CD4-positive, alpha-beta T cell treated with Interleukin-6 at 100 ng/mL for 8 hours (primary cell): ENCODE measurements at regions not wholly inside any gene's neighbourhood (a gene's known extent, or its start where the extent isn't known, plus 50 kb on each side); places are given as distances from the start of the nearest gene placed in this dataset.
A peak's percentile ranks its signal among the peaks of the same experiment; 100 is the strongest.

Source experiments
- DNase-seq: peaks from one replicate; pipeline ENCODE4 v3.0.0-alpha.2; 2020; ENCODE audit warnings: mixed read lengths, low spot score

GRCh38 chr16:85326113-85326793 lies 214.0 kb upstream of the CIBAR2 start:
- no peak for DNase-seq

DNA sequence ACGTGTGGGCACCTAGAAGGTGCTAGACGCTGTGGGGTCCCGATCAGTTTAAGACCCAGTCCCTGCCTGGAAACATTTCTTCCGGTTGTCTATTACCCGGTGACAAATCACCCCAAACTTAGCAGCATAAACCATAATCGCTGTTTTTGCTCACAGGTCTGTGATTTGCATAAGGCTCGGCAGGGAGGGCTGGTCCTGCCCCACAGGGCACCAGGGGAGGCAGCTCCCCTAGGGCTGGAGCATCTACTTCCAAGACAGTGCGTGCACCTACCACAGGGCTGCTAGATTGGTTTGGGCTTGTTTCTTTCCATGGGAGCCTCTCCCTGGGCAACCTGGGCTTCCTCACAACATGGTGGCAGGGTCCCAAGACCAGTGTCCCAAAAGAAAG lies 214.5 kb upstream of the CIBAR2 start:
- DNase-seq: no peak

DNA sequence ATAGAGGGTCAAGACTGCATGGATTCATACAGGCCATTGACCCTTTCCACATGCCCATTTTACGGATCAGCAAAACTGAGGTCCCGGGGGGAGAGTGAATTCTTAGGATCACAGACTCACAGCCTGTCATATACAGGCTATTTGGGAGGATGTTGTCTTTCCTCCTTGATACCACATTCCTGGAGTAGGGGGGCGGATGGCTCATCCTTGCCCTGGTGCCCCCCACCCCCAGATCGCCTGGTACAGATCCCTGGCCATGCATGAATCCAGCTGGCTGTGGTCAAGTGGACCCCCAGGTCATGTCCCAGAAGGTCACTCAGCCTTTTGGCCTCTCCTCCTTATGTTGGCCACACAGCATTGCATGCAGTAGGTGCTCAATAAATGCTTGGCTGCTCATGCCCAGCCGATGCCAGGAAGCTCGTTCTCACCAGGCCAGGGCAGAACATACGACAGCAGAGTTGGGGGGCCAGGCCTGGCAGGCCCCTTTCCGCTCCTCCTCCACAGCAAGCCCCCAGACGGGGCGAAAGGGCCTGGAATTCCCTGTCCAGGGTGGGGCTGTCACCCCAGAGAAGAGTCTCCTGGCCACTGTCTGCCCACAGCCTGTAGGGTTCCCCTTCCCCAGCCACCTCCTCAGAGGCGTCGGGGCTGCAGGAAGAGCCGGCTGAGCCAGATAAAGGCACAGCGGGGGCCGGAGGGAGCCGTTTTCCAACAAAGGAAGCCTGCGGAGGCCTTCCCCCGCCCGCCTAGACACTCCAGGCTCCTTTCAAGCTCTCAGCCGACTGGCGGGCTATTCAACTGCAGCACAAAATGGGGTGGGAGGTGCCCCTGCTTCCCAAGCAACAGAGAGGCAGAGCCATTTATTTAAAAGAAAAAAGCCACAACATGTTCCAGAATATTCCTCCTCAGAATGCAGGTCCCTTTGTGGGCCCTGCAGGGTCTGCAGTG lies 215.7 kb upstream of the CIBAR2 start:
- no peak for DNase-seq

DNA sequence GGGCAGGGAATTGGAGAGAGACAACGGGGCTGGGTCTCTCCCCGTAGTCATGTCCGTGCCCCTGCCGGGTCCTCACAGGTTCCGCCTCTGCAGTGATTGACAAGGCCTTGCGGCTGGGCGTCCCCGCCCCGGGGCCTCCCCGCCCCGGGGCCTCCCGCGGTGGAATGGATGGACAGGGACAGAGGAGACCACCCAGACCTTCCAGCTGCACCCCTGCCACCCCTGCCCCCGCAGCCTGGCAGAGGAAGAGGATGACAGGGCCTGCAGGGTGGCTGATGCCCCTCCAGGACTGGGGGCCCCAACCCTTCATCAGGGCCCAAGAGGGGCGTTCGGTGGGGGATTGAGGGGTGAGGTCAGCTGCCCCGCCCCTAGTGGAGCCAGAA lies 216.4 kb upstream of the CIBAR2 start:
- no peak for DNase-seq

GRCh38 chr16:85329059-85329812 lies 217.0 kb upstream of the CIBAR2 start:
- DNase-seq: no peak

DNA sequence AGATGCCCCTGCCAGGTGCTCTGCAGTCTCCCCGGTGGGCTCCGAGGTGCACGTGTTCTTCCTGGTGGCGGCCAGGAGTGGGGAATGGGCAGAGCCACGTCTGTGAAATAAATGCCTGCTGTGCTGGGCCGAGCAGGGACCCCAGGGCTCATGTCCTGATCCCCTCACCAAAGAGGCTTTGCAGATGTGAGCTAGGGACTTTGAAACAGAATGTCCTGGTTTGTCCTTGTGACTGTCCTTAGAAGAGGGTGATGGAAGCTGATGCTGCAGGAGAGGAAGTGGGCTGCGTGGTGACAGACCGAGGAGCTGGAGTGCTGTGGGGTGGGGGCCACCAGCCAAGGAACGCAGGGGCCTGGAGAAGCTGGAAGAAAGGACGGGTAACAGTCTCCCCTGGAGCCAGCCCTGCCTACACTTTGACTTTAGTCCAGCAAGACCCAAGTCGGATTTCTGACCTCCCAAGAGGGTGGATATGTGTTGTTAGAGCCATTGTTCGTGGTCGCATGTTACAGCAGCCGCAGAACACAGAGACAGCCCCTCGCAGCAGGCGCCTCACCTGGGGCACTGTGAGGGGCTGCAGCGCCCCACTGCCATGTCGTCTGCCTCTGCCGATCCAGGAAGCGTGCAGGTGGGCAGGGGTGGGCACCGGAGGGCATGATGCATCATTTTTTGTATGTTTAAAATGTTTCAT lies 217.9 kb upstream of the CIBAR2 start:
- no peak for DNase-seq

- peak; percentile 31 for DNase-seq
Measured at GRCh38 chr16:85330694-85331188, 218.5 kb upstream of the CIBAR2 start.

DNA sequence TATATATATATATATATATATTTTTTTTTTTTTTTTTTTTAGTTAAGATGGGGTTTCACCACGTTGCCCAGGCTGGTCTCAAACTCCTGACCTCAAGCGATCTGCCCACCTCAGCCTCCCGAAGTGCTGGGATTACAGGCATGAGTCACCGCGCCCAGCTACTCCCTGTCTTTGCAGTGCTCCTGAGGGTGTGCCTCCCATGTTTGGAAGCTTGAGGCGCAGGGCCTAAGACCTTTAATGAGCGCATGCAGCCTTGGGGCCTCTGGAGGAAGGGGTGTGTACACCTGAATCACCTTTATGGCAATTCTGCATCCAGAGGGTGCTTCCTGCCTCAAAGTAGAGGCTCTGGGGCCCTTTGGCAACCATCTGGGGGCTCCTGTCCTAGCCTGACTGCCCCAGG lies 219.4 kb upstream of the CIBAR2 start:
- no peak for DNase-seq

GRCh38 chr16:85332175-85332574 lies 219.9 kb upstream of the CIBAR2 start:
- DNase-seq: no peak

- DNase-seq: no peak
Measured at GRCh38 chr16:85333337-85333736, 221.1 kb upstream of the CIBAR2 start.

DNA sequence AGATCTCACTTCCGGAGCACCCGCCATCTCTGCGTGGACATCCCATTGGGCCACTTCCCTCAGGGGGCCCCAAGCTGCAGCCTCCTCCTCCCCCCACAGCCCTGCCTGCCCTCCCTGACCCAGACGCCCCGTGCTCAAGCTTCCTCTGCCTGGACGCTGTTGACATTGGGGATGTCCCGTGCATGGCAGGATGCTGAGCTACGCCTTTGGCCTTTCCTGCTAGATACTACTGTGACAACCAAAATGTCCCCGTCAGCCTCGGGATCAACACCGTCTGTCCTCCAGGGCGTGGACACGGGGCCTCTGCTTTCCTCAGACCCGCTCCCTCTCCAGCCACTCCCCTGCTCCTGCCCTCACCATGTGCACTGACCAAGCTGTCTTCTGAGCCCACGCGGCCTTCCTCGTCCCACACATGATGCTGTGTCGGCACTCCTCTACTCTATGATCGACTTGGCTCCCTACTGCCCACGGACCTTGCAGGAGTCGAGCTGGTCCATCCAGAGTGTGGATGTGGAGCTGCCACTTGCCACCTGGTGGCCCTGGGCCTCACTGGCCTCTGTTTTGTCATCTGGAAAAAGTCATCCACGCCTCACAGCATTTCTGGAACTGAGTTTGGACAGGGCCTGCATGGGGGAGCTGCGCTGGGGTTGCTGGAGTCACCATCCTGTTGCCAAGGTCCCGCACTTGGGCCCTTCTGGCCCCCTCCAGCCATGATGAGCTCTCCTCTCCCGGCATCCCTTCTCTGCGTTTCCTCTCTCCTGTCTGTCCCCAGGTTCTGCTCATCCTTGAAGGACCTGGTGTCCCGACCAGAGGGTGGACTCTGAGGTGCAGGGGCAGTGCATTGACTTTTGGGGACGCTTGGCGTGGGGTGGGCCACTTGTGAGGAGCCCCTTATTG lies 221.7 kb upstream of the CIBAR2 start:
- DNase-seq: no peak

DNA sequence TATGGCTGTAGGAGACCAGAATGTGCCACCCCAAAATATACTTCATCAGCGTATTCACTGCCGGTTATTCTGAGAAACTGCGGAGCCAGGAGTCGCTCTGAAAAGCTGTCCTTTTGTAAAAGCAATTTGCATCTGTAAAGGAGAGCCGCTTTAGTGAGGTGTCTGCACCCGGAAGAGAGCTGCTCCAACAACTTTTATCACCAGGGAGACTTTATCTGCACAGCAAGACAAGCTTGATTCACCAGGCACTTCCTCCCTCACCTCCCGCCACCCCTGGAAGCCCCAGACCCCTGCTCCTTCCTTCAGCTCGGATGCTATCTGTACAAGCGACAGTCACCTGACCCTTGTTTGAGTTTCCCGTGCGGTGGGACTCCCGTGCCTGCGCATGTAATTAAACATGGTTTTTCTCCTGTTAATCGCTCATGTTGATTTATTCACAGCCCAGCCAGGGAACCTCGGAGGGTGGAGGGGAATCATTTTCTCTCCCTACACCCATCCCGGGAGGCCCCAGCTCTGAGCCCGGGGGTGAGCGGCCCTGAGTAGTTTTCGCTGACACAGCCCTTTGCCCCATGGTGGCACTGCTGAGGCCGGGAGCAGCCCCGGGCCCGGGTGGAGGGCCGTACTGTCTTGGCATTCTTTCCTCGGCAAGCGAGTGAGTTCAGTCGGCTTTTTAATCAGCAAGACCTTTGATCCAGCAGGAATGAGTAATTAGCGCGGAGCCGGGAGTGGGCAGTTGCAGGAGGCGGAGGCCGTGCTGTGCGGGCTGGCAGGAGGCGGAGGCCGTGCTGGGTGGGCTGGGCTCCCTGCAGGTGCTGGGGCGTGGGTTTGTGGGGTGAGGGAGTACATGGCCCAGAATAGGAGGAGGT lies 222.7 kb upstream of the CIBAR2 start:
- DNase-seq: peak; percentile 30

DNA sequence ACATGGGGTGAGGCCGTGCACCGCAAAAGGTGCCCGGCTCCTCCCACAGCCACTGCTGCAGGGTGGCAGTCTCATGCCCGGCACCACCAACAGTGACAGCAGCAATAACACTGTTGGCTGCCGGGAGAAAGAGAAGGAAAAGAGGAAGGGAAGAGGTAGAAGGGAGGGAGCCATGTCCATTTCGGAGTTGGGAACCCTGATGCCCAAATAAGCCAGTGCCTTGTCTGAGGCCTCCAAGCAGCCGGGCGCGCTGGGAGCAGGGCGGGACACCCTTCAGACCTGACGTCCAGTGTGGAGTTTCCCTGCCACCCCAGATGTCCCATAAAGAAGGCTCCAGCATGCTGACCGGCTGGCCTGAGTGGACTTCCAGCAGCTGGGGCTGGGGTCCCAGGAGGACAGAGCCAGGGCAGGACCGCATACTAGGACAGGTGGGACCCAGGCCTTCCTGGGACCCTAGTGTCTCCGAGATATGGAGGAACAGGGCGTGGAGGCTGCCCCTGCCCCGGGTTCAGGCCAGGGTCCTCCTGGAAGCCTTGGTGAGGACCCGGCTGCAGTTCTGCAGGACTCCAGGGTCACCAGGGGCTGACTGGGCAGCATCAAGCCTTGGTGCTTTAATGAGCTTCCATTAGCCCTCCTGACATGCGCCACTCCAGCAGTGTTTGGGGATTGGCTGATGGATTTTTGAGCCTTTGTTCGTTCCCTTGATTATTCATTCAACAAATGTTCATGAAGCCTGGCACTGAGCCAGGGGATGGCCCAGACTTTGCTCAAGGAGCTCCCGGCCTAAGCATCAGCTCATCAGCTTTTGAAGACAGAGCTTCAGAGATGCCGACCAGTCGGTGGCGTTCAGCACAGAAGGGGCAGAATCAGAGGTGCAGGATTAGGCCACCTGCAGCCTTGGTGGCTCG lies 223.6 kb upstream of the CIBAR2 start:
- no peak for DNase-seq

DNA sequence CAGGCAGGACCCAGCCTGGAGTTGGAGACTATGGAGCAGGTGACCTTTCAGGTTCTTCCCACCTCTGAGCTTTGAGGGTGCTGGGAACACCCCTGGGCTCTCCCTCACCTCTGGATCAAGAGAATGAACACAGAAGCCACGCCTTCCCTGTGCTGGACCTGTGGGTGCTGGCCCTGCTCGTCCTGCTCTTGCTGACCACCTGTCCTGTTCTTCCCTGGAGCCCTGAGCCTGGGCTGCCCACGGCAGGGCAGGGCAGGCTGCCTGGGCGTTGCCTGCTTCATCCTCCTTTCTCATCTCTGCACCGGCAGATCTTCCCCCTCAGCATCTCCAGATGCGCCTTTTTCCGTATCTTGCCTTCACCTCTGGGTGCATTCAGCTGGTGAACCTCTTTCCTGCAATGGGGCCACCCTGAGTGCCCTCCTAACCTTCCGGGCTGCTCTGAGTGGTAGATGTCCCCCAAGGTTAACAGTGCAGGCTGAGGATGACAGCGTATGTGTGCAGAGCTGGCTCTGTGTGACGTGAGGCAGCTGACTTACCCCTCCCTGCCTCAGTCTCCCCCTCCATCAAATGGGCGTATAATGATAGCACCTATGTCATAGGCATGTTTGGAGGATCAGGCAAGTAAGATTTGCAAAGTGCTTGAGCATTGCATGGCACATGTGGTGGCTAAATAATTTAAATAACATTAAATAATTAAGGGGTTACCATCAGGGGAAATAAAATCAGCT lies 225.8 kb upstream of the CIBAR2 start:
- no peak for DNase-seq

DNA sequence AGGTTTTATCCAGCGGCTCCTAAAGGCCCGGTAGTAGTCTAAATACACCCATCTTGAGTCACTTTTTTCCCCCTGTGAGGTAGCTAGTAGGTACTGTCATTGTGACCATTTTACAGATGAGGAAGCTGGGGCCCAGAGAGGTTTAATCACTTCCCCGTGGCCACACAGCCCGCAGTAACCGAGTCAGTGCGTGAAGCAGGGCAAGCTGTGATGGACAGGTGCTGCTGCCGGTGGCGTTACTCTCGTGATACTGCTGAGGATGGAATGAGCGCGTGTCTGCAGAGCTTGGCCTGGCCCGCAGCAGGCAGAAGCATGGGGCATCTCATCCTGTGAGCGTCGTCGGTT lies 226.3 kb upstream of the CIBAR2 start:
- DNase-seq: no peak

DNA sequence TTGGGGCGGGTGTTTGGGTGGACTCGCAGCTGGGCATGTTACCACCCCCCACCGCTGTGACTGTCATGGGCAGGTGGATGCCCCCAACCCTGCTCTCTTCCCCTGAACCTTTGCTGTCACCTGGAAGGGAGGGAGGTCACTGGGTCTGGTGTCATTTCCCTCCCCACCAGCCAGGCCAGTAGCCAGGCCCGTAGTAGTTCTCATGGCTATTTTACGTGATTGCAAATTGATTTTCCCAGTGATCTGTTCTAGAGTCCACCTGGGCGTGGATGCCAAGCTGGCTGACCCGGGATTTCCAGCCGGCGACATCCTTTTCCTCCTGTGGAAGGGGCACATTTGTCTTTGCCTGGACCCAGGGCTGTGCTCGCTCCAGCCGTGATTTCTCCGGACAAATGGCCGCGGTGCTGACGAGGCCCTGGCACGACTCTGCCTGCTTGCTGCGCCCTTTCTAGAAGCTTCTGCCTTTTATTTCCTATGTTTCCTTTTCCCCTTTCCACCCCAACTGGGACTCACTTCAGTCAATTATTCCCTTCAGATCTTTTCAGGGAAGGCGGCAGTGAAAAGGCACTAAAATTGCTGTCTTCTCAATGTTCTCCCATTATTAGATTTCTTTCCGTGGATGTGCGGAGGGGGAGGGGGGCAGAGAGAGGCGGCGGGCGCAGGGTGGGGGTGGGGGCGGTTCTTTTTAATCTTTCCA lies 226.9 kb upstream of the CIBAR2 start:
- no peak for DNase-seq

DNA sequence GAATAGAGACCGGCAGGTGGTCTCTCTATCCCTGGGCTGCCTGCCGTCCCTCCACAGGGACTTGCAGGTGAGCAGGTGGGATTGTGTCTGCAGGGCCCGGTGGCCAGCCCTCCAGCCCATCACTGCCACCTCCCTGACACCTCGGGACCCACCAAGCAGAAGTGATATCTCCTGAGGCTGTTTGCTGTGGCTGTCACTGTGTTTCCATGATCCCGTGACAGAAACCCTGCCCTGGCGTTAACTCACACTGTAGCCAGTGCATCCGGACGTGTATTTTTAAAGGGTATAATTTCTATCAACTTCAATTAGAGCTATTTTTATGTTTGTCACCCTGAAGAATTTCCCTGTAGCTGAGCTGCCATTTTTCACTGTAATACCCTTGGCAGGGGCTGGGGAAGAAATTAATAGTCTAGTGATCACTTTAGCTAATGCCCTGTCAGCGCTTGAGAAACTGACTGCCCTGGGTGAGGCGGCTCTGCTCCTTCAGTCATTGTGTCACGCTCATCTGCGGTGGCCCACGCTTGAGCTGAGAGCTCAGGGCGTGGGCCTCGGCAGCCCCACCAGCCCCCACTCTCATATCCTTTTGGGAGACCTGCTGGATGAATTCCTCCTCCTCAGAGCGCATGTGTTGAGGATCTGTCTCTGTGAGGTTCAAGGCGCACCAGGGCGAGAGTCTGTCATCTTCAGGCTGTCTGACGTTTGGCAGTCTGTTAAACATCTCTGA lies 229.9 kb upstream of the CIBAR2 start:
- DNase-seq: no peak
